ENCODE measurements at regions not wholly inside any gene's neighbourhood (a gene's known extent, or its start where the extent isn't known, plus 50 kb on each side); places are given as distances from the start of the nearest gene placed in this dataset.

GRCh38 chr2:220572385-220572784 lies 945.0 kb downstream of the SLC4A3 start:
- intact Hi-C loops (cut with DNase I; ENCODE audit: low total_unique reads), result no loop called here
- no peaks in the 10 kb centered on the region for H3K9me3 ChIP-seq
- DNase-seq (ENCODE audit: low spot score in 2 of 2), result no peak
- no peak overlapping the region for H3K27ac ChIP-seq
- no peaks in the 10 kb centered on the region for H3K36me3 ChIP-seq
- TF ChIP-seq CTCF (IDR thresholded peaks at IDR 0.05), result no peak
- no peak for TF ChIP-seq POLR2AphosphoS5 (IDR thresholded peaks at IDR 0.05)
- TF ChIP-seq POLR2A (IDR thresholded peaks at IDR 0.05), result no peak
- H3K4me3 ChIP-seq, result no peak overlapping the region
- no peaks in the 10 kb centered on the region for H3K27me3 ChIP-seq
- H3K4me1 ChIP-seq, result no peaks in the 10 kb centered on the region

DNA sequence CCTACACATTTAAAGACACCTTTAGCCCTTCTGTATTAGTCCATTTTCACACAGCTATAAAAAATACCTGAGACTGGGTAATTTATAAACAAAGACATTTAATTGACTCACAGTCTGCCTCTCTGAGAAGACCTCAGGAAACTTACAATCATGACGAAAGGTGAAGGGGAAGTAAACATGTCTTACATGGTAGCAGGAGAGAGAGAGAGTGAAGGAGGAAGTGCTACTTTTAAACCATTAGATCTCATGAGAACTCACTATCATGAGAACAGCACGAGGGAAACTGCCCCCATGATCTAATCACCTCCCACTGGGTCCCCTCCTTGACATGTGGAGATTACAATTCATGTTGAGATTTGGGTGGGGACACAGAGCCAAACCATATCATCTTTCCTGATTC lies 946.6 kb downstream of the SLC4A3 start:
- no peak overlapping the region for H3K4me3 ChIP-seq
- no peaks in the 10 kb centered on the region for H3K36me3 ChIP-seq
- peaks cover 0 to 3% of the 10 kb centered on the region in 2 donors for H3K27me3 ChIP-seq
- H3K4me1 ChIP-seq, result no peaks in the 10 kb centered on the region
- intact Hi-C loops (cut with DNase I; ENCODE audit: low total_unique reads), result no loop called here
- H3K9me3 ChIP-seq, result no peaks in the 10 kb centered on the region
- no peak for DNase-seq (ENCODE audit: low spot score in 2 of 2)
- no peak for TF ChIP-seq POLR2AphosphoS5 (IDR thresholded peaks at IDR 0.05)
- no peak for TF ChIP-seq CTCF (IDR thresholded peaks at IDR 0.05)
- no peak for TF ChIP-seq POLR2A (IDR thresholded peaks at IDR 0.05)
- H3K27ac ChIP-seq, result no peak overlapping the region

DNA sequence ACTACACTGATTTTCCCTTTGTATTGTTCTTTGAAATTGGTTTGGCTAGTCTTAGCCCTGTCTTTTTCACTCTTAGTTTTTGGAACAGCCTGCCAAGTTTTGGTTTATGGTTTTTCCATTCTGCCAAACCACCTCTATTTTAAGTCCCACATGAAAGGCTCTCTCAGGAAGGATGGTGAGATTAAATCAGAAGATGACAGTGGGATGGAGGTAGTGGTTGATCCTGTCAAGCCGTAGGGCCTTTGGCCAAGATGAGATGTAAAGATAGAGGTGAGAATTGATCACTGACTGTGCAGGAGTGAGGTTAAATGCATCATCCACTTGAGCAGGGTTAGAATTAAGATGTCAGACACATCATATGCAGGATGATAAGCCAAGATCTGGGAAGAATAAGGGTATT lies 948.5 kb downstream of the SLC4A3 start:
- DNase-seq (ENCODE audit: low spot score in 2 of 2), result no peak
- Histone ChIP-seq H3K4me1 (no peaks in the 10 kb centered on the region), H3K9me3 (no peaks in the 10 kb centered on the region), H3K27me3 (peaks cover 0 to 9% of the 10 kb centered on the region in 2 donors), H3K36me3 (no peaks in the 10 kb centered on the region), H3K4me3 (no peak overlapping the region), H3K27ac (no peak overlapping the region)
- intact Hi-C loops (cut with DNase I; ENCODE audit: low total_unique reads), result no loop called here
- TF ChIP-seq POLR2AphosphoS5 (IDR thresholded peaks at IDR 0.05), result no peak
- no peak for TF ChIP-seq CTCF (IDR thresholded peaks at IDR 0.05)
- no peak for TF ChIP-seq POLR2A (IDR thresholded peaks at IDR 0.05)

- H3K4me1 ChIP-seq, result no peaks in the 10 kb centered on the region
- TF ChIP-seq POLR2A (IDR thresholded peaks at IDR 0.05) (no peak), POLR2AphosphoS5 (IDR thresholded peaks at IDR 0.05) (no peak), CTCF (IDR thresholded peaks at IDR 0.05) (no peak)
- DNase-seq (ENCODE audit: low spot score in 2 of 2), result no peak
- no peaks in the 10 kb centered on the region for H3K36me3 ChIP-seq
- no peak overlapping the region for H3K4me3 ChIP-seq
- H3K9me3 ChIP-seq, result no peaks in the 10 kb centered on the region
- H3K27me3 ChIP-seq, result peaks cover 0 to 12% of the 10 kb centered on the region in 2 donors
- H3K27ac ChIP-seq, result no peak overlapping the region
- intact Hi-C loops (cut with DNase I; ENCODE audit: low total_unique reads), result no loop called here
These were observed 952.0 kb downstream of the SLC4A3 start for GRCh38 chr2:220579452-220579851.

- H3K27ac ChIP-seq, result no peak overlapping the region
- H3K36me3 ChIP-seq, result no peaks in the 10 kb centered on the region
- intact Hi-C loops (cut with DNase I; ENCODE audit: low total_unique reads), result no loop called here
- peaks cover 0 to 12% of the 10 kb centered on the region in 2 donors for H3K27me3 ChIP-seq
- no peak overlapping the region for H3K4me3 ChIP-seq
- H3K4me1 ChIP-seq, result no peaks in the 10 kb centered on the region
- no peaks in the 10 kb centered on the region for H3K9me3 ChIP-seq
- TF ChIP-seq POLR2AphosphoS5 (IDR thresholded peaks at IDR 0.05), result no peak
- TF ChIP-seq CTCF (IDR thresholded peaks at IDR 0.05), result no peak
- TF ChIP-seq POLR2A (IDR thresholded peaks at IDR 0.05), result no peak
- DNase-seq (ENCODE audit: low spot score in 2 of 2), result no peak
These were observed 952.7 kb downstream of the SLC4A3 start for GRCh38 chr2:220580113-220580512.

Measured in breast epithelium (tissue), 4 donors.